ENCODE measurements at regions not wholly inside any gene's neighbourhood (a gene's known extent, or its start where the extent isn't known, plus 50 kb on each side); places are given as distances from the start of the nearest gene placed in this dataset.
A peak's percentile ranks its signal among the peaks of the same experiment; 100 is the strongest.

DNA sequence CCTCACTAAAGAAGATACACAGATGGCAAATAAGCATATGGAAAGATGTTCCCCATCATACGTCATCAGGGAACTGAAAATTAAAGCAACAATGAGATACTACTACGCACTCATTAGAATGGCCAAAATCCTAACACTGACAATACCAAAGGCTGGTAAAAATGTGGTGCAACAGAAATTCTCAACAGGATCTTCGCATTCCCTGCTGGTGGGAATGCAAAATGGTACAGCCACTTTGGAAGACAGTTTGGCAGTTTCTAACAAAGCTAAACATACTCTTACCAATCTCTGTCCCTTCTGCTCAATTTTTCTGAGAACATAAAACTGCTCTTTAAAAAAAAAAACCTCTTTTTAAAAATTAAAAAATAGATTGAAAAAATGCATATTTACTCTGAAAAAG, 300.2 kb downstream of the FBXW7 start:
- no peak for DNase-seq (ENCODE audit: low spot score)

DNA sequence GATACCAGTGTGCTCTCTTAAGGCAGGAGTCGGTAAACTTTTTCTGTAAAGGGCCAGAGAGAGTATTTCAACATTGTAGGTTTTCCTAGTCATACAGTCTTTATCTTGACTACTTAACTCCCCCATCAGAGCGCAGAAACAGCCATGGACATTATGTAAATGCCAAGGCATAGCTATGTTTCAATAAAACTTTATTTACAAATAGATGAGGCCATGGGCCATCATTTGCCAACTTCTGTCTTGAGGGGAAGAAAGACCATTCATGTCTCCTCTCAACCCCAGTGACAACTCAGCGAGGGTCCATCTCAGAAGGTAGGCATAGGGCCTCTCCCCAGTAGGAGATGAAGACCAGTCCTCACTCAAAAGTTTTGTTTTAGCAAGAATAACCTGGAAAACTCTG, 301.3 kb downstream of the FBXW7 start:
- DNase-seq (ENCODE audit: low spot score), result no peak

- no peak for DNase-seq (ENCODE audit: low spot score)
These were observed 303.6 kb downstream of the FBXW7 start for GRCh38 chr4:152232271-152232670.

GRCh38 chr4:152229782-152230289, 306.1 kb downstream of the FBXW7 start:
- DNase-seq (ENCODE audit: low spot score), result no peak

DNA sequence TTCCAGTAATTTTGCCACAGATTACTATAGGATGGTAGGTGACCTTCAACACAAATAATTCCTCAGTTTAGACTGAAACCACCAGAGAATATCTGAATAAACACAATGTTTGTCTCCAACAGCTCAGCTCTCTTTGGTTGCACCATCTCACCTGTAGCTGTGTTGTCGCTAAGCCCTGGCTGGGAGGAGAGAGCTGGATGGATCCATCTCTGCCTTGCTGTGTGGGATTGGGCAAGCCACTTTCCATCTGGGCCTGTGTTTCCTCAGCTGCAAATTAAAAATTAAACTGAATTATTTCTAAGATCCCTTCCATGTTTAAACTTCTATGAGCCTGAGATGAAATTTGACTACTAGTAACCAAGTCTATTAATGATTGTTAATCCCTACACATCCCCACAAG, 310.2 kb downstream of the FBXW7 start:
- DNase-seq (ENCODE audit: low spot score), result no peak

DNA sequence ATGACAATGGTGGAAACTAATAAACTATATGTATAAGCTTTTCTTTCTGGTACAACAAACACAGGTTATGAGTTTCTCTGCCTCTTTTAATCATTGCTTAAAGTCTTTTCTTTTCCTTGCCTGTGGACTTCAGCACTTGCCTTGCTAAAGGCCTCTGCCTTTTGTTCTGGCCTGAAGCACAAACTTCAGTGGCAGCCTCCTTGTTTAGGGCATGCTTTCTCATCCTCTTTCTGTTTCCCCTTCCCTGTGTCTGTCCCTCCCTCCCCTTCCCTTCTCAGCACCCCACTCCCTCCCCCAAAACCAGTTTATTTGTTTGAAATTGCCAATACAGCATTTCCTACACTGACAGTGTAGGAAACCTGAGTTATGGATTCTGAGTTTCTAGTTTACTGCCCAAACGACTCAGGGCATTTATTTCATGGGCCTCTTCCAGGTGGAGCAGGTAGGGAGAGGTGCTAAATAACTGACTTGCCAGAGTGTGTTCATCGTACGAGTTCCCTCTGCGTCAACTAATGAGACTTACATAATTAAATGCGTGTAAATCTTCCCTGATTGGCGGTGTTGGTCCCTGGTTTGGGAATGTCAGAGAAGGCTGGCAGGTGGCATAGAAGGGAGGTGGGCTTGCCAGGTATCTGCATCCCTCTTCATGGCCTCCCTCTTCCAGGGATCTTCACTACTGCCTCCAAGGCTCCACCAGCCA, 311.0 kb downstream of the FBXW7 start:
- no peak for DNase-seq (ENCODE audit: low spot score)

GRCh38 chr4:152224223-152224622, 311.7 kb downstream of the FBXW7 start:
- DNase-seq (ENCODE audit: low spot score), result no peak

DNA sequence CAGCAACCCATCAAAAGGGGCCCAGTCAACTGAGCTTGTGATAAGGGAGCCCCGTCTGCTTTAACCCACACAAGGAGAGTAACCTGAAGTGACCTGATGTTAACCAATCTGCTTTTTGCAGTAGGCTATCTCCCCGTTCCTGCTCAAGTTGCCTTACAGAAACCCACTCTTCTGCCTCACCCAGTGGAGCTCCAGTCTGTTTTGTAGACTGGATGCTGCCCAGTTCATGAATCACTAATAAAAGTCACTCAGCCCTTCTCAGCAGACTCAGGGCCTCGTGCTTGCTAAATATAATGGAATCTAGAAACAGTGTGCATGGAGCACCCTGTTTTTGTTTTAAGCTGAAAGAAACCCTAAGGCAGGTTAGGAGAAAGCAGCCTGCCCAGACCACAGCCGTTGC, 312.3 kb downstream of the FBXW7 start:
- no peak for DNase-seq (ENCODE audit: low spot score)

GRCh38 chr4:152221816-152222516, 313.9 kb downstream of the FBXW7 start:
- no peak for DNase-seq (ENCODE audit: low spot score)

DNA sequence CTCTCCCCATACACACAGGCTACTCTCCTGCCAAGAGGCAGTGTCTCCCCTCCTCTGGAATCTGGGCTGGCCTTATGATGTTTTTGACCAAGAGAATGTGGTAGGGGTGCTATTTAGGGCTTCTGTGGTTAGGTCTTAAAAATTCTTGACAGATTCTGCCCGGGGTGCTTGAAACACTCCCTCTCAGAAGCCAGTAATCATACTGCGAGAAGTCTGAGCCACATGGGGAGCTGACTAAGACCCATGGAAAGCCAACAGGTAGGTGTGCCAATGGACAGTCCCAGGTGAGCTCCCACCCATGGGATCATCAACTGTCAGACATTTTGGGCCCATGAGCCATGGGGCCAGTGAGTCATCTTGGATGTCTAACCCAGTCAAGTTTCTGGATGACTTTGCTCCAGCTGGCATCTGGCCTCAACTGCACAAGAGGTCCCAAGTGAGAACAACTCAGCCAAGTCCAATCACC, 315.7 kb downstream of the FBXW7 start:
- DNase-seq (ENCODE audit: low spot score), result peak; percentile 24

GRCh38 chr4:152218576-152218975, 317.3 kb downstream of the FBXW7 start:
- no peak for DNase-seq (ENCODE audit: low spot score)

DNA sequence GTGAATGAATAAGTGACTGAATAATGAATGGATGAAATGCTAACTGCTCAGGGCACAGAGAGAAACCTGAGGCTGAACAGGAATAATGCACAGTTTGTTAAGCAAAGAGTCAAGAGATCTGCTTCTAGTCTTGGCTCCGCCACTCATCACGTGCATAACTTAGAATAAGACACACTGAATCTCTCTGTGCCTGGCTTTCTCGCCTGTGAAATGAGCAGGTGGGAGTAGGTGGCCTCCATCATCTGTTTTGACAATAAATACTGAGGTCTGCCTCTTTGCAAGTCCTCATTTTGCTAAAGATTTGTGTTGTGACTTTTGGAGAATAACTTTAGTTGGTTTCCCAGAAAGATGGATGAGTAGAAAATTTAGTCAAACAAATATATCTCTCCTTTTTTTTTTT, 318.0 kb downstream of the FBXW7 start:
- no peak for DNase-seq (ENCODE audit: low spot score)

DNA sequence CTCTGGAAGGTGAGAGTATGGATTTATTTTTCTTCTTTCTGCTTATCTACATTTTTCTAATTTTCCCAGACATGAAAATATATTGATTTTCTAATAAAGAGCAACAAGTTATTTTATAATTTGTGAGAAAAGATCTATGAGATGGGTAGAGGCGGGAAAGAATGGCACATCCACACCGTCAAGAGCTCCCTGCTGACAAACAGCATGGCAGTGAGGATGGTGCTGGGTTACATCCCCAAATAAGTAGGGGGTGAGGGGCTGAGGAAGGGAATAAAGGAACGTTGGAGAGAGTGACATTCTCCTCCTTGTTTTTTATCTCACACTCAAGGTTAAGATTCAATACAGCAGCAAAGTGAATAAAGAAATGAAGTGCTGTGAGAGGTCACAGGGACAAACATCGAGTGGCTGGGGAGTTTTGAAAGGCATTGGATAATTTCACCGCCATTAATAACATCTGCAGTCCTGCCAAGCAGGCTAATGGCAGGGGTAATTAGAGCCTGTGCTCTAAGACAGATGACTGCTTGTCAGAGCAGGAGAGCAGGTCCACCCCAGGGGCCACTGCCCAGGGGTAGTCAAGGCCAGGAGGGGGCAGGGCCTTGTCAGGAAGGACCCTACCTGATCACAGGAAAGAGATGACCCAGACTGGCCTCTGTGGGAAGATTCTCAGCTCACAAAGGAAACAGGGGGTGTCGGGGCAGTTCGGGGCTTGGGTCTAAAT, 323.8 kb downstream of the FBXW7 start:
- no peak for DNase-seq (ENCODE audit: low spot score)

DNA sequence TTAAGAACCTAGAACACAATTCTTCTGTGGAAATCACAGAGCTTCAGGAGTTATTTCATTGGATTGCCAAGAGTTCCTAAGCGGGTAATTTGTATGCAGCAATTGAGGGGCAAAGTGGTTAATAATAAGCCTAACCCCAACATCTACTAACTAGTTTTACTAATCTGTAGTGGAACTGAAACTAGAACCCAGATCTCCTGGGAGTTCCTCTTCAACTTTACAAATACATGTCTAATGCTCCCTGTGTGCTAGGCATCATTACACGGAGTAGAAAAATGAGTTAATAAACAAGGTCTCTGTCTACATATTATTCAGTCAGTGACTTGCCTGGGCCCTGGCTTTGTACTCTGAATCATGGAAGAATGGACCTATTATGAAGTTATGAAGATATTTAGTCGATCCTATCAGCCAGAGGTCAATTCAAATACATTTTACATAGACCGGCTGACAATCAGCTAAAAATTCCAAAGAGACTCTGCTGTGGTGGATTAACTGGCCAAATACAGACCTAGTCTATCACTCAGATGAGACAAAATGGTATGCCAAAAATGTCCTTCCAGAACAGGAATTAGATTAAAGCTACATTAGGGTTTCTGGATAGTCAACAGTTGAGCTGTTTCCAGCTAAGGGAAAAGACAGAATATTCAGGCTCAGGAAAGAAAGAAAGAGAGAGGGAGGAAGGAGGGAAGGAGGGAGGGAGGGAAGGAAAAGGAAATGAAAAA, 326.0 kb downstream of the FBXW7 start:
- no peak for DNase-seq (ENCODE audit: low spot score)

GRCh38 chr4:152207378-152207720, 328.5 kb downstream of the FBXW7 start:
- DNase-seq (ENCODE audit: low spot score), result no peak

- no peak for DNase-seq (ENCODE audit: low spot score)
These were observed 329.1 kb downstream of the FBXW7 start for GRCh38 chr4:152206646-152207377.

GRCh38 chr4:152206185-152206584, 329.7 kb downstream of the FBXW7 start:
- no peak for DNase-seq (ENCODE audit: low spot score)

DNA sequence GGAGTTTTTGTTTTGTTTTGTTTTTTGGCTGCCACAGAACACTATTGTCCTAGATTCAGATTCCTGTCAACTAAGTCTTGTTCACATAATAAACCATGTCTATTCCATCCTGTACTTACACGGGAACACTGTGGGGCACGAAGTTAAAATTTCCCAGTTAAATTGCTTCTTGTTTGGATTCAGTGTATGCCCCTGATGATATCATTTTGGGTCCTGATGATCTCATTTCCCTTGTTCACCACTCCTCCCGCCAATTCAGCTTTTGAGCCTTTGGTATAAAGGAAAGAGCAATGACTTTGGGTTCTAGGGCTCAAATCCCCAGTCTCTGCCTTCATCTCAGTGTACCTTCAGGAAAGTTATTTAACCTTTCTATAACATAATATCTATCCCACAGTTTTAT, 333.5 kb downstream of the FBXW7 start:
- no peak for DNase-seq (ENCODE audit: low spot score)

DNA sequence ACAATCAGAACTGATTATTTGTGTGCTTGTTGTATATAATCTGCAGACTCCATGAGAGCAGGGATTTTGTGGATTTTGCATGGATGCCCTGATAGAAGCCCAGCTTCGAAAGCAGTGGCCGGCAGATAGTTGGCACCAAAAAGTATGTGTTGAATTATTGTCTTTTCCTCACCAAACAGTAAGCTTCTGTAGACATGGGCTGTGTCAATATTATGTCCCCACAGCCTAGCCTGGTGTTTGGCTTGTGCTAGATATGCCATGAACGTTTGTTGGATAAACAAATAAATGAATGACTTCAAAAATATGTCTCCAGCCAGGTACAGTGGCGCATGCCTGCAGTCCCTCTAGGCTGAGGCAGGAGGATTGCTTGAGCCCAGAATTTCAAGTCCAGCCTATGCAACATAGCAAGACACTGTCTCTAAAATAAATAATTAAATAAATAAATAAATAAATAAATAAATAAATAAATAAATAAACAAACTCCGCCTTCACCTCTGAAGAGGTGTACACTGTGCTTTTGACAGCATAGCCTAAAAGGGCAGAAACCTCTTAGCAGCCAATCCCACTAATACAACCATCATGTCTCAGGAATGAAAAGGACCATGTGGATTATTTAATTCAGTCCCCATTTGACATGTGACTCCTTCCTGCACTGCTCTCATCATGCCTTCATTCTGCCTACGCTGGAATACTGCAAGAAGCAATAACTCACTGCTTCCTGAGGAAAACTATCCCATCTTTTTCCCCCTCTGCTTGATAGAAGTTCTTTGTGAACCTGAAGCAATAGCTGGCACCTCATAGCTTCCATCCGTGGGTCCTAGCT, 335.2 kb downstream of the FBXW7 start:
- DNase-seq (ENCODE audit: low spot score), result no peak

DNA sequence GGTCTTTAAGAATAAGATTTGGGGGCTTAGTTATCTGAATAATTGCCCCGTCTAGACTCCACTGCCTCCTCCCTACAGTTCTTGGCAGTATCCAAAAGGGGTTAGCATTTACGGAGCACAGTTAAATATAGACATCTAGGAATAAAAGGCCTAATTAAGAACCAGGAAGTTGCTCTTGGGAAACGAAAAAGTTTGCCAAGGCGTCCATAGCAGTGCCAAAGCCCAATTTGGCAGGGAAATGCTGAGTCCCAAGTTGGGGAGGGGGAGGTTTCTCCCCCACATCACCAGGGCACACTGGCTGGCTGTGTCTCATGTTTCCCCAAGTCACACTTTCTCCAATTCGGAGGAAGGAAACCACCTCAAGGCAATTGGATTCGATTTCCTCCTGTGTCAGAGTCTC, 338.7 kb downstream of the FBXW7 start:
- DNase-seq (ENCODE audit: low spot score), result no peak

GRCh38 chr4:152195888-152196287, 340.0 kb downstream of the FBXW7 start:
- DNase-seq (ENCODE audit: low spot score), result no peak

All from activated CD4-positive, alpha-beta T cell treated with anti-CD3 and anti-CD28 coated beads, Interleukin-2, Interleukin-4, amounts not matched to agents 100 ng/mL and 50 ng/mL, durations not matched to agents 16 hours and 8 hours (primary cell).